ENCODE measurements at regions not wholly inside any gene's neighbourhood (a gene's known extent, or its start where the extent isn't known, plus 50 kb on each side); places are given as distances from the start of the nearest gene placed in this dataset.

DNA sequence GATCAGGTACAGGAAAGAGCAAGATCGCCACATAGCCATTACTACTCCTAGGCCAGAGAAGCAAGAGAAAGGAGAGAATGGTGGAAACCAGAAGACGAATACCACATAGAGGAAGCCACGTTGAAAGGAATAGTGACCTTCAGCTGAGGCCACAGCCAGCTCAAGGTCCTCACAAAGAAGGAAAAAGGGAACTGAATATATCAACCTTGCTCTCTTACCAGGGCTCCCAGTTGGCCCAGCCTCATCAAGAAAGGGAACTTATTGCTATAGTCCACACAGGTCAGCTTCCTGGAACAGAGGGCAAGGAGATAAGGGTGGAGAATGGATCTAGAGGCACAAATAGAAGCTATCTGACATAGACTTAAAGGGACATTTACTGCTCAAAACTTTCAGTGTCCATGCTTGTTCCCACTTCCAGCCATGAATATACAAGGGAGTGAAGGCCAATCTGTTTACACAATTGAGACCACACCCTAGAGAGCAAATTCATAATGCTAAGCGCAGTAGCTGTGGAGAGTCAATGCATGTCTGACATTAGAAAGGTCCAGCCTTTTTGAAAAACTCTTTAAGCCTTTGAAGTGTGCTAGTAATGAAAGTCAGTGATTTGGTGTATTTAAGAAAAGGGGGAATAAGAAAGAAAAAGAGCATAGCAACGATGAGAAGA, 120.7 kb upstream of the ZC3H11B start:
- H3K36me3 Mint-ChIP-seq (ENCODE audit: unreplicated experiment): no peaks in the 10 kb centered on the region
- no peaks in the 10 kb centered on the region for H3K27me3 Mint-ChIP-seq (ENCODE audit: unreplicated experiment)
- no peak overlapping the region for H3K27ac Mint-ChIP-seq (ENCODE audit: unreplicated experiment)
- DNase-seq: no peak
- TF ChIP-seq, protein P1, sequence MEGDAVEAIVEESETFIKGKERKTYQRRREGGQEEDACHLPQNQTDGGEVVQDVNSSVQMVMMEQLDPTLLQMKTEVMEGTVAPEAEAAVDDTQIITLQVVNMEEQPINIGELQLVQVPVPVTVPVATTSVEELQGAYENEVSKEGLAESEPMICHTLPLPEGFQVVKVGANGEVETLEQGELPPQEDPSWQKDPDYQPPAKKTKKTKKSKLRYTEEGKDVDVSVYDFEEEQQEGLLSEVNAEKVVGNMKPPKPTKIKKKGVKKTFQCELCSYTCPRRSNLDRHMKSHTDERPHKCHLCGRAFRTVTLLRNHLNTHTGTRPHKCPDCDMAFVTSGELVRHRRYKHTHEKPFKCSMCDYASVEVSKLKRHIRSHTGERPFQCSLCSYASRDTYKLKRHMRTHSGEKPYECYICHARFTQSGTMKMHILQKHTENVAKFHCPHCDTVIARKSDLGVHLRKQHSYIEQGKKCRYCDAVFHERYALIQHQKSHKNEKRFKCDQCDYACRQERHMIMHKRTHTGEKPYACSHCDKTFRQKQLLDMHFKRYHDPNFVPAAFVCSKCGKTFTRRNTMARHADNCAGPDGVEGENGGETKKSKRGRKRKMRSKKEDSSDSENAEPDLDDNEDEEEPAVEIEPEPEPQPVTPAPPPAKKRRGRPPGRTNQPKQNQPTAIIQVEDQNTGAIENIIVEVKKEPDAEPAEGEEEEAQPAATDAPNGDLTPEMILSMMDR (IDR thresholded peaks at IDR 0.05; ENCODE audit: partially characterized antibody, unreplicated experiment): no peak
- H3K4me3 Mint-ChIP-seq (ENCODE audit: unreplicated experiment): no peak overlapping the region
- H3K9me3 Mint-ChIP-seq (ENCODE audit: unreplicated experiment): no peaks in the 10 kb centered on the region
- peaks cover 8% of the 10 kb centered on the region for H3K4me1 Mint-ChIP-seq (ENCODE audit: low read depth, unreplicated experiment)

DNA sequence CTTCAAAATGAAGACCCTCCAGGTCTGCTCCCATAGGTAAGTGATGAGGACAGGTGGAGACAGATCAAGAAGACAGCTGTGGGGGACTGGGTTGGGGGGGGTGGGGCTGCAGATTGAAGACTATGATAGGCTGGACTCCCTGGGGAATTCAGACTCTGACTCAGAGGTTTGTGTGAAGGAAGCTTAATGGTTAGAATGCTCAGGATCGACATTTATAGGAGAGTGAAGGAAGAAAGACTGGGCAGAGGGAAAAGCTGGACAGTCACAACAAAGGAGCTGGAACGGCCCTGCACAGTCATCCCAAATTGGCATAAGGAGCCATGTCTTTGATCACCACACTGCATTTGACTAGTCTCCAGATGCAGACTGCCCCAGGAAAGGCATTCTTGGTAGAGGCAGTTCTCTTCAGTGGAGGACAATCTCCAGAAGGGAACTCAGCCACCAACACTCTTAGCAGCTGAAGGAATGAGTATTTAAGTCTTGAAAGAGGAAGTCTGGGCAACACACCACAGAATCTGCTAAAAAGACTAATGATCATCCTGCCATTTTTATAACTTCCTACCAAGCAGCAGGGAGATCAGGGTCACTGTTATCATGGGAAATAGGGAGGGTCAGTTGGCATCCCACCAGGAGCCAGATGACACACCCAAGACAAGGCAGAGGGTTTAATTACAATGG, 120.0 kb upstream of the ZC3H11B start:
- no peak for DNase-seq
- Mint-ChIP-seq H3K9me3 (ENCODE audit: unreplicated experiment) (peaks cover 2% of the 10 kb centered on the region), H3K4me3 (ENCODE audit: unreplicated experiment) (no peak overlapping the region), H3K27ac (ENCODE audit: unreplicated experiment) (no peak overlapping the region), H3K4me1 (ENCODE audit: low read depth, unreplicated experiment) (peaks cover 8% of the 10 kb centered on the region), H3K36me3 (ENCODE audit: unreplicated experiment) (no peaks in the 10 kb centered on the region), H3K27me3 (ENCODE audit: unreplicated experiment) (no peaks in the 10 kb centered on the region)
- TF ChIP-seq, protein P1 (IDR thresholded peaks at IDR 0.05; ENCODE audit: partially characterized antibody, unreplicated experiment): no peak

DNA sequence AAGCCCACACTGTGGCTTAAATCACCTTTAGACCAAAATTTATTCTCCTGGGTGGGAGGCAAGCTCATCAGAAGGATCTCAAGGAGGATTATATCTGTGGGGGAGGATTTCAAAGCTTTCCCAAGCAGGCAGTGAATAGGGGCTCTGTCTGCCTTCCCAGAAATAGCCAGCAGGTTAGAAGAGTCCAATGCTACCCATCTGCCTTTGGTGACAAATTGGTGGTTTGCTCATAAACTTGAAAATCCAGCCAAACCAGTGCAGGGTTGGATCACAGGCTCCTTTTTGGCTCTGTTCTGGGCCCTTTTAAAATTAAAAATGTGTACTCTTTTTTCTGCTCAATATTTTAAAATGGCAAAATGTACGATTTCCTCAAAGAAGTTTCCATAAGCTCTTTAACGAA, 118.9 kb upstream of the ZC3H11B start:
- Mint-ChIP-seq H3K36me3 (ENCODE audit: unreplicated experiment) (peaks cover 7% of the 10 kb centered on the region), H3K27ac (ENCODE audit: unreplicated experiment) (no peak overlapping the region), H3K4me3 (ENCODE audit: unreplicated experiment) (no peak overlapping the region), H3K27me3 (ENCODE audit: unreplicated experiment) (no peaks in the 10 kb centered on the region), H3K9me3 (ENCODE audit: unreplicated experiment) (peaks cover 8% of the 10 kb centered on the region), H3K4me1 (ENCODE audit: low read depth, unreplicated experiment) (peaks cover 8% of the 10 kb centered on the region)
- no peak for DNase-seq
- TF ChIP-seq, protein P1 (IDR thresholded peaks at IDR 0.05; ENCODE audit: partially characterized antibody, unreplicated experiment): no peak

DNA sequence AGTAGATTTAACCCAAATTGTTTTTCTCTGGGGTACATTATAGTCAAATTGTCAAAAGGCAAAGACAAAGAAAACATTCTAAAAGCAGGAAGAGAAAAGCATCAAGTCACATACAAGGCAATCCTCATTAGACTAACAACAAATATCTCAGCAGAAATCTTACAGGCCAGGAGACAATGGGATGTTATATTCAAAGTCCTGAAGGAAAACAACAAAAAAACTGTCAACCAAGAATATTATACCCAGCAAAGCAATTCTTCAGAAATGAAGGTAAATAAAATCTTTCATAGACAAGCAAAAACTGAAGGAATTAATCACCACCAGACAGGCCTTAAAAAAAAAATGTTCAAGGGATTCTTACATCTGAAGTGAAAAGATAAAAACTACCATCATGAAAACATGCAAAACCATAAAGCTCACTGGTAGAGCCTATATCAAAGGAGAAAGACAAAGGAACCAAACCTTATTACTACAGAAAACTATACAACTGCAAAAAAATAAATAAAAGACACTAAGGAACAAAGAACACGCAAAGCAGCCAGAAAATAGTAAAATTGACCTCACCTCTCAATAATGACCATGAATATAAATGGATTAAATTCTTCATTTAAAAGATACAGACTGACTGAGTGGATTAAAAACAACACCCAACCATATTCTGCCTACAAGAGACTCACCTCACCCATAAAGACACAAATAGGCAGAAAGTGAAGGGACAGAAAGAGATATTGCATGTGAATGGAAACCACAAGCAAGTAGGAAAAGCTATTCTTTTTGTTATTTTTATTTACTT, 113.8 kb upstream of the ZC3H11B start:
- no peak for DNase-seq
- Mint-ChIP-seq H3K27ac (ENCODE audit: unreplicated experiment) (no peak overlapping the region), H3K4me1 (ENCODE audit: low read depth, unreplicated experiment) (no peaks in the 10 kb centered on the region), H3K9me3 (ENCODE audit: unreplicated experiment) (peaks cover 12% of the 10 kb centered on the region), H3K36me3 (ENCODE audit: unreplicated experiment) (peaks cover 20% of the 10 kb centered on the region), H3K4me3 (ENCODE audit: unreplicated experiment) (no peak overlapping the region), H3K27me3 (ENCODE audit: unreplicated experiment) (no peaks in the 10 kb centered on the region)
- TF ChIP-seq, protein P1 (IDR thresholded peaks at IDR 0.05; ENCODE audit: partially characterized antibody, unreplicated experiment): no peak

Data from glutamatergic neuron (in vitro differentiated cells).